Lung (tissue), 11 donors: ENCODE measurements at regions not wholly inside any gene's neighbourhood (a gene's known extent, or its start where the extent isn't known, plus 50 kb on each side); places are given as distances from the start of the nearest gene placed in this dataset.

Source experiments
- ATAC-seq: fragments of 200-7000 bp; cut with Tn5 transposase; one replicate; pipeline ENCODE4 v1.9.1; 2020; ENCODE audit warnings: moderate number of reproducible peaks; ENCODE audit not compliant: insufficient read depth, low FRiP score
- DNase-seq, 3 donors: peaks; one replicate each; pipeline ENCODE4 v3.0.0-alpha.2; 2013 to 2017
- H3K27ac ChIP-seq, 2 donors: one replicate each; pipeline ENCODE4 v1.5.1; 2013; ENCODE audit warnings: mild to moderate bottlenecking in 2 of 2, moderate library complexity in 2 of 2, control low read depth in 1 of 2, inconsistent platforms in 1 of 2, low read depth in 1 of 2, low read length in 1 of 2
- H3K27me3 ChIP-seq, 3 donors: one replicate each; pipeline ENCODE4 v1.5.1; 2013; ENCODE audit warnings: low read length in 2 of 3; ENCODE audit not compliant: control insufficient read depth in 3 of 3, insufficient read depth in 3 of 3
- H3K36me3 ChIP-seq, 4 donors: one replicate each; pipeline ENCODE4 v1.5.1; 2013; ENCODE audit warnings: low read length in 4 of 4, mild to moderate bottlenecking in 1 of 4, moderate library complexity in 1 of 4; ENCODE audit not compliant: control insufficient read depth in 4 of 4, insufficient read depth in 4 of 4
- H3K4me1 ChIP-seq, 5 donors: one replicate each; pipeline ENCODE4 v1.5.1; 2013; ENCODE audit warnings: low read length in 5 of 5, mild to moderate bottlenecking in 2 of 5, moderate library complexity in 1 of 5; ENCODE audit not compliant: control insufficient read depth in 5 of 5, insufficient read depth in 5 of 5
- H3K4me3 ChIP-seq: one replicate; pipeline ENCODE4 v1.5.1; 2013; ENCODE audit warnings: mild to moderate bottlenecking, control low read depth, moderate library complexity
- H3K9ac ChIP-seq, 2 donors: one replicate each; pipeline ENCODE4 v1.5.1; 2013; ENCODE audit warnings: low read length in 2 of 2, control low read depth in 1 of 2; ENCODE audit not compliant: insufficient read depth in 1 of 2
- H3K9me3 ChIP-seq, 4 donors: one replicate each; pipeline ENCODE4 v1.5.1; 2013; ENCODE audit warnings: low read length in 3 of 4, mild to moderate bottlenecking in 1 of 4, moderate library complexity in 1 of 4; ENCODE audit not compliant: control insufficient read depth in 4 of 4, insufficient read depth in 3 of 4
- WGBS, 2 donors: extraction: QIAGEN DNeasy Blood & Tissue Kit; methylation state at CpG; one replicate each; pipeline ENCODE4 v1.1.7; 2013; 5-methylcytosine and 5-hydroxymethylcytosine counted together
- TF ChIP-seq, protein P1 (sequence below): IDR thresholded peaks from 2 replicates; pipeline ENCODE4 v1.5.1; 2012; ENCODE audit warnings: mild to moderate bottlenecking; ENCODE audit errors: control extremely low read depth, extremely low read depth
- donor health status: control.
- donor health status: control.
- donor health status: Bipolar disorder and iron deficiency.
- donor health status: healthy.
- donor health status: DM: yes; HTN: yes; CAD: no.

- no peak overlapping the region for H3K27ac ChIP-seq
- no peaks in the 10 kb centered on the region for H3K4me1 ChIP-seq
- no peak for DNase-seq
- no peaks in the 10 kb centered on the region for H3K27me3 ChIP-seq
- 52 to 58% methylated on average over 5 of the region's 5 CpGs for WGBS, 2 donors
- no peak overlapping the region for H3K9ac ChIP-seq
- no peak overlapping the region for H3K4me3 ChIP-seq
- H3K9me3 ChIP-seq = no peaks in the 10 kb centered on the region
- TF ChIP-seq, protein P1, sequence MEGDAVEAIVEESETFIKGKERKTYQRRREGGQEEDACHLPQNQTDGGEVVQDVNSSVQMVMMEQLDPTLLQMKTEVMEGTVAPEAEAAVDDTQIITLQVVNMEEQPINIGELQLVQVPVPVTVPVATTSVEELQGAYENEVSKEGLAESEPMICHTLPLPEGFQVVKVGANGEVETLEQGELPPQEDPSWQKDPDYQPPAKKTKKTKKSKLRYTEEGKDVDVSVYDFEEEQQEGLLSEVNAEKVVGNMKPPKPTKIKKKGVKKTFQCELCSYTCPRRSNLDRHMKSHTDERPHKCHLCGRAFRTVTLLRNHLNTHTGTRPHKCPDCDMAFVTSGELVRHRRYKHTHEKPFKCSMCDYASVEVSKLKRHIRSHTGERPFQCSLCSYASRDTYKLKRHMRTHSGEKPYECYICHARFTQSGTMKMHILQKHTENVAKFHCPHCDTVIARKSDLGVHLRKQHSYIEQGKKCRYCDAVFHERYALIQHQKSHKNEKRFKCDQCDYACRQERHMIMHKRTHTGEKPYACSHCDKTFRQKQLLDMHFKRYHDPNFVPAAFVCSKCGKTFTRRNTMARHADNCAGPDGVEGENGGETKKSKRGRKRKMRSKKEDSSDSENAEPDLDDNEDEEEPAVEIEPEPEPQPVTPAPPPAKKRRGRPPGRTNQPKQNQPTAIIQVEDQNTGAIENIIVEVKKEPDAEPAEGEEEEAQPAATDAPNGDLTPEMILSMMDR = no peak
- no peak for ATAC-seq
- H3K36me3 ChIP-seq = no peaks in the 10 kb centered on the region
Observed at GRCh38 chr2:145184741-145185651, 665.1 kb upstream of the ZEB2 start.

- peaks cover 0 to 6% (median 0%) of the 10 kb centered on the region in 5 donors for H3K4me1 ChIP-seq
- H3K36me3 ChIP-seq = no peaks in the 10 kb centered on the region
- DNase-seq (no peak), ATAC-seq (no peak)
- WGBS, 2 donors = 86 to 94% methylated on average over 2 of the region's 2 CpGs
- H3K27ac ChIP-seq = no peak overlapping the region
- TF ChIP-seq, protein P1 = no peak
- H3K9me3 ChIP-seq = no peaks in the 10 kb centered on the region
- H3K4me3 ChIP-seq = no peak overlapping the region
- H3K9ac ChIP-seq = no peak overlapping the region
- no peaks in the 10 kb centered on the region for H3K27me3 ChIP-seq
Observed at GRCh38 chr2:145169285-145169684, 649.4 kb upstream of the ZEB2 start.

GRCh38 chr2:145168091-145168490, 648.2 kb upstream of the ZEB2 start:
- no peaks in the 10 kb centered on the region for H3K27me3 ChIP-seq
- no peak overlapping the region for H3K27ac ChIP-seq
- H3K36me3 ChIP-seq = no peaks in the 10 kb centered on the region
- peaks cover 0 to 6% (median 0%) of the 10 kb centered on the region in 5 donors for H3K4me1 ChIP-seq
- DNase-seq (peak in 1 of 3 donors; percentile 32), ATAC-seq (no peak)
- no peak overlapping the region for H3K4me3 ChIP-seq
- H3K9ac ChIP-seq = no peak overlapping the region
- H3K9me3 ChIP-seq = no peaks in the 10 kb centered on the region
- TF ChIP-seq, protein P1 = no peak
- WGBS, 2 donors = 73 to 87% methylated on average over 5 of the region's 5 CpGs
